ENCODE measurements at regions not wholly inside any gene's neighbourhood (a gene's known extent, or its start where the extent isn't known, plus 50 kb on each side); places are given as distances from the start of the nearest gene placed in this dataset.

GRCh38 chr1:30641572-30642353 is 81.6 kb downstream of the MATN1 start:
- H3K9me3 ChIP-seq (ENCODE audit: low read length), result no peaks in the 10 kb centered on the region
- no peak overlapping the region for H3K9ac ChIP-seq (ENCODE audit: low read length)
- H3K4me3 ChIP-seq (ENCODE audit: low read length), result no peak overlapping the region
- no peak overlapping the region for H3K4me2 ChIP-seq (ENCODE audit: low read length)
- H3K27ac ChIP-seq (ENCODE audit: low read length), result no peak overlapping the region
- H3K27me3 ChIP-seq (ENCODE audit: insufficient read depth, low read depth, low read length), result no peaks in the 10 kb centered on the region
- H3K36me3 ChIP-seq (ENCODE audit: insufficient read depth, low read length), result no peaks in the 10 kb centered on the region
- H2AFZ ChIP-seq (ENCODE audit: low read depth, low read length), result no peak overlapping the region
- H3K9me2 ChIP-seq (ENCODE audit: insufficient read depth, low read length), result no peaks in the 10 kb centered on the region
- no peaks in the 10 kb centered on the region for H4K20me1 ChIP-seq (ENCODE audit: insufficient read depth)
- TF ChIP-seq REST (IDR thresholded peaks at IDR 0.05; ENCODE audit: borderline replicate concordance) (no peak), CTCF (IDR thresholded peaks at IDR 0.05; ENCODE audit: poor library complexity, severe bottlenecking) (no peak), SMC3 (conservative IDR thresholded peaks at IDR 0.05; ENCODE audit: poor library complexity) (no peak), TAF1 (IDR thresholded peaks at IDR 0.05; ENCODE audit: low read depth) (no peak), MXI1 (conservative IDR thresholded peaks at IDR 0.05; ENCODE audit: poor library complexity, severe bottlenecking) (no peak), EZH2 (IDR thresholded peaks at IDR 0.05; ENCODE audit: borderline replicate concordance, insufficient read depth, low read length, poor library complexity, severe bottlenecking) (no peak), POLR2AphosphoS5 (IDR thresholded peaks at IDR 0.05) (no peak), RAD21 (conservative IDR thresholded peaks at IDR 0.05) (no peak), EP300 (conservative IDR thresholded peaks at IDR 0.05; ENCODE audit: poor library complexity, severe bottlenecking) (no peak)
- no peaks in the 10 kb centered on the region for H3K79me2 ChIP-seq (replicated peaks; ENCODE audit: insufficient read depth, low read length)
- no peaks in the 10 kb centered on the region for H3F3A ChIP-seq (ENCODE audit: insufficient read depth, low read length, poor library complexity, severe bottlenecking)

GRCh38 chr1:30639881-30640452 is 83.4 kb downstream of the MATN1 start:
- no peak overlapping the region for H2AFZ ChIP-seq (ENCODE audit: low read depth, low read length)
- H3K9ac ChIP-seq (ENCODE audit: low read length), result no peak overlapping the region
- no peaks in the 10 kb centered on the region for H3K79me2 ChIP-seq (replicated peaks; ENCODE audit: insufficient read depth, low read length)
- no peaks in the 10 kb centered on the region for H4K20me1 ChIP-seq (ENCODE audit: insufficient read depth)
- no peaks in the 10 kb centered on the region for H3F3A ChIP-seq (ENCODE audit: insufficient read depth, low read length, poor library complexity, severe bottlenecking)
- H3K4me2 ChIP-seq (ENCODE audit: low read length), result no peak overlapping the region
- no peaks in the 10 kb centered on the region for H3K27me3 ChIP-seq (ENCODE audit: insufficient read depth, low read depth, low read length)
- no peak for TF ChIP-seq REST (IDR thresholded peaks at IDR 0.05; ENCODE audit: borderline replicate concordance)
- TF ChIP-seq EP300 (conservative IDR thresholded peaks at IDR 0.05; ENCODE audit: poor library complexity, severe bottlenecking), result no peak
- TF ChIP-seq RAD21 (conservative IDR thresholded peaks at IDR 0.05), result no peak
- no peak for TF ChIP-seq MXI1 (conservative IDR thresholded peaks at IDR 0.05; ENCODE audit: poor library complexity, severe bottlenecking)
- H3K27ac ChIP-seq (ENCODE audit: low read length), result no peak overlapping the region
- H3K9me3 ChIP-seq (ENCODE audit: low read length), result no peaks in the 10 kb centered on the region
- H3K4me3 ChIP-seq (ENCODE audit: low read length), result no peak overlapping the region
- H3K9me2 ChIP-seq (ENCODE audit: insufficient read depth, low read length), result no peaks in the 10 kb centered on the region
- no peaks in the 10 kb centered on the region for H3K36me3 ChIP-seq (ENCODE audit: insufficient read depth, low read length)

Data from neural cell (in vitro differentiated cells).